ENCODE measurements at regions not wholly inside any gene's neighbourhood (a gene's known extent, or its start where the extent isn't known, plus 50 kb on each side); places are given as distances from the start of the nearest gene placed in this dataset.

GRCh38 chr2:40592218-40592617 lies 140.3 kb upstream of the SLC8A1 start:
- TF ChIP-seq CTCF (IDR thresholded peaks at IDR 0.05; ENCODE audit: insufficient read depth, low read depth, low read length, missing control alignments): no peak
- no peak overlapping the region for H3K4me3 ChIP-seq (ENCODE audit: low read depth, low read length)
- DNase-seq (ENCODE audit: low read depth): no peak

- no peak for TF ChIP-seq CTCF (IDR thresholded peaks at IDR 0.05; ENCODE audit: insufficient read depth, low read depth, low read length, missing control alignments)
- no peak for DNase-seq (ENCODE audit: low read depth)
- H3K4me3 ChIP-seq (ENCODE audit: low read depth, low read length): no peak overlapping the region
Observed at GRCh38 chr2:40606862-40607261, 155.0 kb upstream of the SLC8A1 start.

DNA sequence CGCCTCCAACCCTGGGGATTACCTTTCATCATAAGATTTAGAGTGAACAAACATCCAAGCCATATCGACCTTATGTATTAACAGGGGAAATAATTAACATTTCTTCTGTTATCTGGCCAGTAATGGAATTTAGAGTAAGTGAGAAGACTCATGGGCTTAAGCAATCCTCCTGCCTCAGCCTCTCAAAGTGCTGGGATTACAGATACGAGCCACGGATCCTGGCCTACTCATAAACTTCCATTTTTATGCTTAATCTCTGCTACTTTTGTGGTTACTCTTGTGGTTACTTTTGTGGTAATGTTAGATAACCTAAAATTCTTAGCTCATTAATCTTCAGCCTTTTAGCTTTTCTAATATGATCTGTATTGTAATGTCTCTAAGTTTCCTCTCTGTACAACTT lies 159.3 kb upstream of the SLC8A1 start:
- H3K4me3 ChIP-seq (ENCODE audit: low read depth, low read length): no peak overlapping the region
- no peak for DNase-seq (ENCODE audit: low read depth)
- TF ChIP-seq CTCF (IDR thresholded peaks at IDR 0.05; ENCODE audit: insufficient read depth, low read depth, low read length, missing control alignments): no peak

GRCh38 chr2:40625849-40626248 lies 174.0 kb upstream of the SLC8A1 start:
- H3K4me3 ChIP-seq (ENCODE audit: low read depth, low read length): no peak overlapping the region
- TF ChIP-seq CTCF (IDR thresholded peaks at IDR 0.05; ENCODE audit: insufficient read depth, low read depth, low read length, missing control alignments): no peak
- DNase-seq (ENCODE audit: low read depth): no peak

DNA sequence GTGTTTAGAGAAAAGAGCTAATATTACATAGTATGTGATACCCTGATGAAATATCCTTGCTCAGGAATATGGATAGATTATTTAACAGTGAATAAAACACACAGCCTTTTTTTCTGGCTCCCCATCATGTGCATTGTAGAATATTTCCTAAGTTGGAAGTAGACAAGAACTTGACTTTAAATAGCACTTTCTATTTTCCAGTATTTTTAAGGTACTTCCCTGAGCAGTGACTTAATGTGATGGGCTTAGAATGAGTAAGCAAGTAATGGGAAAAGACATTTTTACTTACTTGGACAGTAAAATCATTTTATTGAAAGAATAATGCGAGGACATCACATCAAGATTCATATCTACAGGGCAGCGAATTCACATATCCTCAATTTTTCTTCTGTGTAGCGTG lies 176.7 kb upstream of the SLC8A1 start:
- H3K4me3 ChIP-seq (ENCODE audit: low read depth, low read length): no peak overlapping the region
- DNase-seq (ENCODE audit: low read depth): no peak
- no peak for TF ChIP-seq CTCF (IDR thresholded peaks at IDR 0.05; ENCODE audit: insufficient read depth, low read depth, low read length, missing control alignments)

GRCh38 chr2:40629768-40630434 lies 178.0 kb upstream of the SLC8A1 start:
- H3K4me3 ChIP-seq (ENCODE audit: low read depth, low read length): no peak overlapping the region
- no peak for TF ChIP-seq CTCF (IDR thresholded peaks at IDR 0.05; ENCODE audit: insufficient read depth, low read depth, low read length, missing control alignments)
- no peak for DNase-seq (ENCODE audit: low read depth)

- DNase-seq (ENCODE audit: low read depth): no peak
- no peak overlapping the region for H3K4me3 ChIP-seq (ENCODE audit: low read depth, low read length)
- TF ChIP-seq CTCF (IDR thresholded peaks at IDR 0.05; ENCODE audit: insufficient read depth, low read depth, low read length, missing control alignments): no peak
Observed at GRCh38 chr2:40639320-40639719, 187.4 kb upstream of the SLC8A1 start.

Measured in GM12865 (cell line).